RWPE1 (cell line): ENCODE measurements at regions not wholly inside any gene's neighbourhood (a gene's known extent, or its start where the extent isn't known, plus 50 kb on each side); places are given as distances from the start of the nearest gene placed in this dataset.

Source experiments
- CTCF ChIA-PET: fragments of 350-600 bp; sonication (Branson Sonifier 250); formaldehyde crosslinking; extraction: SDS; loops from one replicate; lab custom pipeline; 2021; lab: Yijun Ruan, JAX
- POLR2A ChIA-PET: fragments of 400-600 bp; formaldehyde crosslinking; extraction: SDS; loops from one replicate; lab custom pipeline; 2020; ENCODE audit warnings: antibody characterized with exemption; ENCODE audit not compliant: low non-redundant PET; lab: Yijun Ruan, JAX
- DNase-seq: peaks from one replicate; pipeline ENCODE4 v3.0.0; 2012; ENCODE audit warnings: low spot score
- H3K27ac ChIP-seq: fragments of 450-650 bp; 2 replicates; pipeline ENCODE4 v1.5.1; 2017
- TF ChIP-seq, protein P1 (sequence below): fragments of 450-650 bp; conservative IDR thresholded peaks from 2 replicates; pipeline ENCODE4 v1.5.1; 2017; ENCODE audit warnings: low read depth, mild to moderate bottlenecking

DNA sequence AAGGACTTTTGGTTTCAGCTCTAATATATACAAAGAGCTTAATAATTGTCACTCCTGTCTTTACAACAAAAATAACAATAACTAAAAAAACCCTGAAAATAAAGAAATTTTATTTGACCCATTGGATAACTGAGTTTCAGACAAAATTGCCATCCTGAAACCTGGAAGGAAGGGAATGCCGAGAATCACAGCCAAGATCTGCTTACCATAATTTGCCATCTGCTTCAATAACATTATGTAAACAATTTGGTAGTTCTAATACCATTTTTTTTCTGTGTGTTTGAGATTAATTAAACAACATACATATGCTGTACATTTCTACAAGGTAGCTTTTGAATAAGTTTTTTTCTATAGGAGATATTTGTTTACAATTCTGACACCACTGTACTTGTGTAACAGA lies 596.3 kb upstream of the MGAT4C start:
- DNase-seq = no peak
- TF ChIP-seq, protein P1, sequence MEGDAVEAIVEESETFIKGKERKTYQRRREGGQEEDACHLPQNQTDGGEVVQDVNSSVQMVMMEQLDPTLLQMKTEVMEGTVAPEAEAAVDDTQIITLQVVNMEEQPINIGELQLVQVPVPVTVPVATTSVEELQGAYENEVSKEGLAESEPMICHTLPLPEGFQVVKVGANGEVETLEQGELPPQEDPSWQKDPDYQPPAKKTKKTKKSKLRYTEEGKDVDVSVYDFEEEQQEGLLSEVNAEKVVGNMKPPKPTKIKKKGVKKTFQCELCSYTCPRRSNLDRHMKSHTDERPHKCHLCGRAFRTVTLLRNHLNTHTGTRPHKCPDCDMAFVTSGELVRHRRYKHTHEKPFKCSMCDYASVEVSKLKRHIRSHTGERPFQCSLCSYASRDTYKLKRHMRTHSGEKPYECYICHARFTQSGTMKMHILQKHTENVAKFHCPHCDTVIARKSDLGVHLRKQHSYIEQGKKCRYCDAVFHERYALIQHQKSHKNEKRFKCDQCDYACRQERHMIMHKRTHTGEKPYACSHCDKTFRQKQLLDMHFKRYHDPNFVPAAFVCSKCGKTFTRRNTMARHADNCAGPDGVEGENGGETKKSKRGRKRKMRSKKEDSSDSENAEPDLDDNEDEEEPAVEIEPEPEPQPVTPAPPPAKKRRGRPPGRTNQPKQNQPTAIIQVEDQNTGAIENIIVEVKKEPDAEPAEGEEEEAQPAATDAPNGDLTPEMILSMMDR = no peak
- H3K27ac ChIP-seq = no peak overlapping the region
- ChIA-PET POLR2A (no interaction called here), CTCF (no interaction called here)

GRCh38 chr12:86838711-86839110 lies 582.5 kb upstream of the MGAT4C start:
- CTCF ChIA-PET = interaction anchor here (0.6 to 0.7 kb wide), 2 partner anchors 417 to 685 kb away, joined by 3 read pairs; no protein-coding TSS in a partner anchor
- TF ChIP-seq, protein P1 = no peak
- POLR2A ChIA-PET = no interaction called here
- no peak for DNase-seq
- H3K27ac ChIP-seq = no peak overlapping the region

GRCh38 chr12:86838260-86838659 lies 582.1 kb upstream of the MGAT4C start:
- CTCF ChIA-PET = interaction anchor here (0.6 kb wide), 1 partner anchor 416 kb away, joined by 3 read pairs; no protein-coding TSS in a partner anchor
- POLR2A ChIA-PET = no interaction called here
- H3K27ac ChIP-seq = no peak overlapping the region
- no peak for DNase-seq
- TF ChIP-seq, protein P1 = no peak

DNA sequence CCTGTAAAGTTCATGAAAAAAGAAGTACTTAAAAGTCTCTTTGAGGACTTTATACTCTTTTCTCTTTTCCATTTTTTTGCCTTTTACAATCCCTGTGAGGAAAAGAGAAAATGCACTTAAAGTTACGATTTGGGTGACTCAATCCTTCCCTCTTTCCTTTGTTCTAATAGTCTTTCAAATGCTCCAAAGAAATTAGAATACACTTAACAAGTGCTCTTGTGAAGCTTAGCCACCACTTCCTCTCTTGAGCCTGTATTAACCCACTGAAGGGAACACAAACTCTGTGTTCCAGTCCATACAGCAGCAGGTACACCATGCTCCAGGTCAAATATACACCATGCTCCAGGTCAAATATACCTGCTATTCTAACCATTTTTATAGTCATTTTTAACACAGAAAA lies 581.1 kb upstream of the MGAT4C start:
- H3K27ac ChIP-seq = no peak overlapping the region
- TF ChIP-seq, protein P1 = no peak
- DNase-seq = no peak
- POLR2A ChIA-PET = no interaction called here
- CTCF ChIA-PET = no interaction called here

GRCh38 chr12:86834217-86834616 lies 578.0 kb upstream of the MGAT4C start:
- CTCF ChIA-PET = no interaction called here
- TF ChIP-seq, protein P1 = no peak
- no peak for DNase-seq
- H3K27ac ChIP-seq = no peak overlapping the region
- POLR2A ChIA-PET = no interaction called here

- DNase-seq = no peak
- ChIA-PET POLR2A (no interaction called here), CTCF (no interaction called here)
- no peak overlapping the region for H3K27ac ChIP-seq
- TF ChIP-seq, protein P1 = no peak
These were observed 571.2 kb upstream of the MGAT4C start for GRCh38 chr12:86827409-86827808.
